A172 (cell line): ENCODE measurements at regions not wholly inside any gene's neighbourhood (a gene's known extent, or its start where the extent isn't known, plus 50 kb on each side); places are given as distances from the start of the nearest gene placed in this dataset.

ENCODE experiments used
- DNase-seq: peaks from one replicate; pipeline ENCODE4 v3.0.0-alpha.2; 2015; ENCODE audit warnings: low spot score

- no peak for DNase-seq
These were observed 276.8 kb downstream of the BRD1 start for GRCh38 chr22:49550766-49551362.

DNA sequence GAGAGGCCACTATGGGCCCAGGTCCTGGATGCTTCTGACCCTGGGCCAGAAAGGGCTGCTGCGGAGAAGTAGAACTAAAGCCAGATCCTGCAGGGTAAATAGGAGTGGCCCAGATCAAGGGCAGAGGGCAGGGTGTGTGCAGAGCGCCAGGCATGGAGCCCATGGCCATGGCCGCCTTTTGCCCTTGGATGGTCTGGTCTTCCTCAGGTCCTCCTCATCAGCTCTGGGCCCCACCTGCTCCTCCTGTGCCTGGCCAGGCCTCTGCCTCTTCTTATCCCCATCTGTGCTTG lies 277.6 kb downstream of the BRD1 start:
- no peak for DNase-seq

DNA sequence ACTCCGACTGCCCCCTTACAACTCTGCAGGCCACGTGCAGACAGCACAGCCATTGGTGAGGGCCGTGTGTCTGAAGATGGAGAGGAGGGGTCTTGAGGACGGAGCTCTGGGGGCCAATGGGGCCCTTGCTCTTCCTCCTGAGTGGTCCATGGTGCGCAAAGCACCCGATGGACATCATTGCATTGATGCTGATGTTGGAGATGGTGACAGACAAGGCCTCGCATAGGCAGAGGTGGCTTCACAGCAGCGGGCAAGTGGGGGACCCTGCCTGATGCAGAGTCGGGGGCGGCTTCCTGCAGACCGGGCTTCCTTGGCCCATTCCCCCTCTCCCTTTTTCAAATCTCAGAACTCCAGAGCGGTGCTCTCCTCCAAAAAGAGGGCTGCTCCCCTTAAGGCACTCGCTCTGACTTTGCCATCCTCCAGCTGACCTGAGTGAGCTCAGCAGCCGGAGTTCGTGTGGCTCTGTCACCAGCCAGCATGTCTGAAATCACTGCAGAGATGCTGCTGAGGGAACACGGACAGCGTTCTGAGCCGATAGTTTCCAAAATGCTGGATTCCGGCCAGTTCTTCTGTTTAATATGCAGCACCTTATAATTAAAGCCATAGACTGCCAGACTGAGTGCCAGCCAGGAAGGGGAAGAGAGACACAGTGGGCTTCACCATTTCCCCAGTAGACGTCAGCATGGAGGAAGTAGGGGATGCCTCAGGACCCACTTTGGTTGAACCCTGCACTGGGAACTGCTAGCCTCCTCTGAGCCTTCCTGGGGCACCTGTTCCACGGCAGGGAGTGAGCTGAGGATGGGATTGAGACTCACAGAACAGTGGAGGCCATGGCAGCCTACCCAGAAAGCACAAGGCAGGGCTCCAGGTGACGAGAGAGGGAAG lies 278.2 kb downstream of the BRD1 start:
- no peak for DNase-seq

- no peak for DNase-seq
These were observed 279.1 kb downstream of the BRD1 start for GRCh38 chr22:49548356-49549202.

DNA sequence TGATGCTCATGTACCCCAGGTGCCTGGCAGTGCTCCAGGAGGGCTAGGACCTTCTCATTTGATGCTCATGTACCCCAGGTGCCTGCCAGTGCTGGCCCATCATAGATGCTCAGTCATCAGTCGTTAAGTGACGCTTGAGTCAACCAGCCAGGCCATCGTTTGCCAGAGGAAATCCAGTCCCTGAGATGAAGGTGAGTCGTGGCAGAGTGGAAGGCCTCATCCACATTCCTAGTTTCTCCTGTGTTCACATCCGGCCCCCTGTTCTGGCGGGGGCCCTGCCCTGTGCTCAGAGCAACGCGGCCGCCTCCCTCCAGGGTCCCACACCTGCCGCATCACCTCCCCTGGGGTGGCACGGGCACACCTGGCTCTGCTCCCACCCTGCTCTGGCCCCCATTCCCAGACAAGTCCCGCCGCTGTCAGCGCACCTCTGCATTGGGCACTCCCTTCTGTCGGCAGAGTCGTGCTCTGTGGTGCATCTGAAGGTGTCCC lies 279.9 kb downstream of the BRD1 start:
- no peak for DNase-seq

- DNase-seq = no peak
These were observed 280.7 kb downstream of the BRD1 start for GRCh38 chr22:49546811-49547585.

- DNase-seq = no peak
These were observed 282.1 kb downstream of the BRD1 start for GRCh38 chr22:49545606-49546005.

DNA sequence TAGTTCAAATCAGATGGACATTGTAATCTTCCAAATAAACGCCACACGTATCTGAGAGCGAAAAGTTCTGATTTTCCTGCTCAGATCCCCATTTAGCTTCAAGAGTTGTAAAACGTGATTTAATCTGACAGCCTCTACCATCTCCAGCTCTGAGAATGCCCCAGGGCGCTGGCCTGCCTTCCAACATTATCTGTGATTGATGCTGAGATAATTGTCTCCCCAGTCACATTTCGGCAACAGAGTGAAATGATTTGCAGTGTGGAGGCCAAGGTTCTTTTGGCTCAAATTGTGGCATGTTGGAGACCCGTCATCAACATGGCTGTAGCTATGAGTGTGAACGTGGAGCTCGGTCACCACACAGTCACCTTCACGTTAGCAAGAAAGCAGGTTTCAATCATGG lies 283.4 kb downstream of the BRD1 start:
- no peak for DNase-seq

DNA sequence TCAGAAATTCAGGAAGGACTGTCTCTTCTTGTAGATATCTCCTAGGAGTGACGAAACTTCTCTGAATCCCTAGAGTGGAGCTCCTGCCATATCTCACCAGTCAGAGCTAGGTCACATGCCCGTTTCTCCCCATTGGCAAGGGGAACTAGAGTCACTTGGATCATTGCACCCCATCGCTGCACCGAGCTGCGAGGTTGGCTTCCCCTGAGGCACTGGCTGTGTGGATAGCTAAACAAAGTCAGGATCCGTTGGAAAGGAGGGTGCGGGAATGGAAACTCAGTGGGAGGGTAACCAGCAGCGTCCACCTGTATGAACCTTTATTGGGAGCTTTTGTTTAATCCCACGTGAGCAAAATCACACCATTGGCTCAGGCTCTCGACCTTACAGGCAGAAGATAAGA lies 283.8 kb downstream of the BRD1 start:
- DNase-seq = no peak

GRCh38 chr22:49541693-49542230 lies 285.9 kb downstream of the BRD1 start:
- no peak for DNase-seq

GRCh38 chr22:49540913-49541692 lies 286.6 kb downstream of the BRD1 start:
- no peak for DNase-seq

DNA sequence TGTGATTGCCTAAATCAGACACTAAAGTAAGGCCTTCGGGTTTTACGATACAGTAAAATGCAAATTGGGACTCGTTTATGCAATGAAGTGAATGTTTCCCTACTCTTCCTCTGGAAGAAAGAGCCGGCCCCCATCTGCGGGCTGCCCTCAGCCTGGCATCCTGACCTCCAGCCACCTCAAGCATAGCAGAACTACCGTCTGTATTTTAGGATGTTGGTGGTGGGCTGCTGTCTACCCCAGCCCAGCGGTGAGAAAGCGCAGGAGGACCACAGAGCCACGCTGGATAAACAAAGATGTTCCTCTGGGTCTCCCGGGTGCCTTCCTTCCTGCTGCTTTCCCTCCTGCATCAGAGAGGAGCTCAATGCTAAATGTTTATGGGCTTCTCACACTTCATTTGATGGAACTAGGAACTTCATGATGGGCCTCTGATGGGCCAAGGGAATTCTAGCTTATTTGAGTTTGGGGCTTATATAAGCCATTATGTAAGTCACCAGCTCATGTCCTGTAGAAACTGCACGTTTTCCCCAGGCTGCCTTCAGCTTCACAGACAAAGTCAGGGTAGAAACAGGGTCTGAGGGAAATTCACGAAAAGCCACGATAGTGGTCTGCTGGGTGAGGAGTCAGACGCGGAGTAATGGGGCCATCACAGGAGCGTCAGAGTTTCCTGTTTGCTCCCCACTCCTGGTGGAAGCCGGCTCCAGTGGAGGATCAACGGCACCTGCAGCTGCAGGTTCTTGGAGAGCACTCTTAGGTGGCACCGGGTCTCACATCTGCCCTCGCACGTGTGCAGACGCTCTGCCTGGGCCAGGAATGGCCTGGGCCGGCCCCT lies 287.4 kb downstream of the BRD1 start:
- DNase-seq = no peak

DNA sequence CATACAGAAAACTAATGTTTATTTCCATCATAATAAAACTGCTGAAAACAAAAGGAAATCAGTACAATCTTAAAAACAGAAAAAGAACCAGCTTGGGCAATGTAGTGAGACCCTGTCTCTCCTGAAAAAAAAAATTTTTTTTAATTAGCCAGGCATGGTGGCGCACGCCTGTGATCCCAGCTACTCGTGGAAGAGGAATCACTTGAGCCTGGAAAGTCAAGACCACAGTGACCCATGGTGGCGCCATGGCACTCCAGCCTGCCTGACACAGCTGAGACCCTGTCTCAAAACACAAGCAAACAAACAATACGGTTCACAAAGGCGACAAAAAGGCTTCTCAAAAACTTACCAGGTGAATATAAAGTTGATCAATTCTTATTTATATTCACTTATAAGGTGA lies 289.7 kb downstream of the BRD1 start:
- no peak for DNase-seq

DNA sequence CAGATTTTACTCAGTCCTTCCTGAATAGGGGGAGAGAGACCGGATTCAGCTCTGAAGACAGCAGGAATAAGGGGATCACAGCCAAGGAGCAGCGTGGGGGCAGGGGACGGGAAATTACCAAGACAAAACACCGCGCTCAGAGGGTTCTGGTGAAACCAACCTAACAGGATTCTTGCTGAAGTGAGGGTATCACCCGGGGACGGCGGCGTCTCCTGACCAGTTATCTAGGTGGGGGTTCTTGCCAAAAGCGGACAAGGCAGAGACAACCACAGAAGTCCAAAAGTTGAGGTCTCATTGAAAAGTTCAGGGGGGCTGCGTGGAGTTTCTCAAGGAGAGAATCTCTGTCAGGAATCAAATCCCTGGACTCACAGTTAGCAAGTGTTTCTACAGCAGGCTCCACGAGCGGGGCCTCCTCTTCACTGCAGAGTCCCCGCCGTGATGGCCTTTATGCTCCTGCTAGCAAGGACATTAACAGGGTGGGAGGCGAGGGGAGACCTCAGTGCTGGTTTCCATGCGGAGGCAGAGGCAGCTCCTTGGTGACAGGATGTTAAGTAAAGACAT lies 291.0 kb downstream of the BRD1 start:
- DNase-seq = no peak

GRCh38 chr22:49535527-49536125 lies 292.0 kb downstream of the BRD1 start:
- no peak for DNase-seq

- DNase-seq = no peak
These were observed 292.5 kb downstream of the BRD1 start for GRCh38 chr22:49535126-49535525.

GRCh38 chr22:49534386-49534785 lies 293.3 kb downstream of the BRD1 start:
- DNase-seq = no peak

GRCh38 chr22:49533886-49534285 lies 293.8 kb downstream of the BRD1 start:
- no peak for DNase-seq
